ENCODE measurements at regions not wholly inside any gene's neighbourhood (a gene's known extent, or its start where the extent isn't known, plus 50 kb on each side); places are given as distances from the start of the nearest gene placed in this dataset.
"Not testable (repeated sequence)": the region's sequence is repeated elsewhere in the genome, so short reads cannot be mapped to it uniquely, and the experiment has no call there.

GRCh38 chr6:12359036-12359435 lies 68.9 kb downstream of the EDN1 start:
- FAIRE-seq, result no peak
- WGBS, 3 donors, result 51 to 56% (median 54%) methylated on average over 3 of the region's 3 CpGs
- H3K27ac ChIP-seq (ENCODE audit: low read depth in 1 of 3, low read length in 2 of 3), result no peak overlapping the region

GRCh38 chr6:12361042-12361765 lies 71.0 kb downstream of the EDN1 start:
- Histone ChIP-seq H3K9me3 (ENCODE audit: control insufficient read depth in 2 of 2, insufficient read depth in 1 of 2, low read depth in 1 of 2, low read length in 1 of 2) (peaks cover 0 to 11% of the 10 kb centered on the region in 2 donors), H3K27me3 (ENCODE audit: control insufficient read depth in 3 of 3, insufficient read depth in 3 of 3, low read length in 3 of 3) (no peaks in the 10 kb centered on the region), H3K27ac (ENCODE audit: low read depth in 1 of 3, low read length in 2 of 3) (no peak overlapping the region), H3K4me3 (ENCODE audit: low read depth in 1 of 3, low read length in 3 of 3) (no peak overlapping the region), H3K4me1 (ENCODE audit: control insufficient read depth in 3 of 3, insufficient read depth in 2 of 3, low read depth in 1 of 3, low read length in 2 of 3) (peaks cover 2 to 41% (median 4%) of the 10 kb centered on the region in 3 donors), H3K36me3 (ENCODE audit: control insufficient read depth in 3 of 3, insufficient read depth in 2 of 3, low read depth in 1 of 3, low read length in 3 of 3) (no peaks in the 10 kb centered on the region)
- WGBS, 3 donors, result 94 to 97% (median 95%) methylated on average over 2 of the region's 2 CpGs
- FAIRE-seq (no peak), DNase-seq (no peak)

More at GRCh38 chr6:12359036-12359435, 68.9 kb downstream of the EDN1 start:
- H3K4me1 ChIP-seq (ENCODE audit: control insufficient read depth in 3 of 3, insufficient read depth in 2 of 3, low read depth in 1 of 3, low read length in 2 of 3), result peaks cover 0 to 24% (median 2%) of the 10 kb centered on the region in 3 donors
- H3K36me3 ChIP-seq (ENCODE audit: control insufficient read depth in 3 of 3, insufficient read depth in 2 of 3, low read depth in 1 of 3, low read length in 3 of 3), result no peaks in the 10 kb centered on the region
- no peak for DNase-seq
- H3K4me3 ChIP-seq (ENCODE audit: low read depth in 1 of 3, low read length in 3 of 3), result no peak overlapping the region
- H3K27me3 ChIP-seq (ENCODE audit: control insufficient read depth in 3 of 3, insufficient read depth in 3 of 3, low read length in 3 of 3), result no peaks in the 10 kb centered on the region
- peaks cover 0 to 11% of the 10 kb centered on the region in 2 donors for H3K9me3 ChIP-seq (ENCODE audit: control insufficient read depth in 2 of 2, insufficient read depth in 1 of 2, low read depth in 1 of 2, low read length in 1 of 2)

GRCh38 chr6:12363277-12363650 lies 73.1 kb downstream of the EDN1 start:
- not testable (repeated sequence) for H3K4me3 ChIP-seq (ENCODE audit: low read depth in 1 of 3, low read length in 3 of 3); H3K36me3 ChIP-seq (ENCODE audit: control insufficient read depth in 3 of 3, insufficient read depth in 2 of 3, low read depth in 1 of 3, low read length in 3 of 3); H3K27me3 ChIP-seq (ENCODE audit: control insufficient read depth in 3 of 3, insufficient read depth in 3 of 3, low read length in 3 of 3); DNase-seq; FAIRE-seq
- Histone ChIP-seq H3K27ac (ENCODE audit: low read depth in 1 of 3, low read length in 2 of 3) (peak overlapping the region in 2 of 3 donors; percentile 69 to 93), H3K9me3 (ENCODE audit: control insufficient read depth in 2 of 2, insufficient read depth in 1 of 2, low read depth in 1 of 2, low read length in 1 of 2) (peaks cover 0 to 11% of the 10 kb centered on the region in 2 donors), H3K4me1 (ENCODE audit: control insufficient read depth in 3 of 3, insufficient read depth in 2 of 3, low read depth in 1 of 3, low read length in 2 of 3) (peaks cover 4 to 58% (median 5%) of the 10 kb centered on the region in 3 donors)
- WGBS, 3 donors, result 84 to 87% (median 86%) methylated on average over 6 of the region's 6 CpGs

GRCh38 chr6:12363651-12364381 lies 73.7 kb downstream of the EDN1 start:
- peak overlapping the region; percentile 83 to 93 (median 90) for H3K27ac ChIP-seq (ENCODE audit: low read depth in 1 of 3, low read length in 2 of 3)
- no peaks in the 10 kb centered on the region for H3K36me3 ChIP-seq (ENCODE audit: control insufficient read depth in 3 of 3, insufficient read depth in 2 of 3, low read depth in 1 of 3, low read length in 3 of 3)
- no peak overlapping the region for H3K4me3 ChIP-seq (ENCODE audit: low read depth in 1 of 3, low read length in 3 of 3)
- peaks cover 0 to 11% of the 10 kb centered on the region in 2 donors for H3K9me3 ChIP-seq (ENCODE audit: control insufficient read depth in 2 of 2, insufficient read depth in 1 of 2, low read depth in 1 of 2, low read length in 1 of 2)
- 14 to 59% (median 32%) methylated on average over 11 of the region's 11 CpGs for WGBS, 3 donors
- DNase-seq, result peak; percentile 88 to 95
- H3K27me3 ChIP-seq (ENCODE audit: control insufficient read depth in 3 of 3, insufficient read depth in 3 of 3, low read length in 3 of 3), result no peaks in the 10 kb centered on the region
- no peak for FAIRE-seq
- peaks cover 4 to 56% (median 5%) of the 10 kb centered on the region in 3 donors for H3K4me1 ChIP-seq (ENCODE audit: control insufficient read depth in 3 of 3, insufficient read depth in 2 of 3, low read depth in 1 of 3, low read length in 2 of 3)

GRCh38 chr6:12364621-12365020 lies 74.5 kb downstream of the EDN1 start:
- no peak overlapping the region for H3K4me3 ChIP-seq (ENCODE audit: low read depth in 1 of 3, low read length in 3 of 3)
- no peaks in the 10 kb centered on the region for H3K27me3 ChIP-seq (ENCODE audit: control insufficient read depth in 3 of 3, insufficient read depth in 3 of 3, low read length in 3 of 3)
- no peak for FAIRE-seq
- WGBS, 3 donors, result 43 to 90% (median 81%) methylated on average over 1 of the region's 1 CpG
- peaks cover 4 to 58% (median 5%) of the 10 kb centered on the region in 3 donors for H3K4me1 ChIP-seq (ENCODE audit: control insufficient read depth in 3 of 3, insufficient read depth in 2 of 3, low read depth in 1 of 3, low read length in 2 of 3)
- H3K9me3 ChIP-seq (ENCODE audit: control insufficient read depth in 2 of 2, insufficient read depth in 1 of 2, low read depth in 1 of 2, low read length in 1 of 2), result peaks cover 0 to 11% of the 10 kb centered on the region in 2 donors
- peak overlapping the region; percentile 50 to 93 (median 76) for H3K27ac ChIP-seq (ENCODE audit: low read depth in 1 of 3, low read length in 2 of 3)
- peak in 1 of 2 donors; percentile 51 for DNase-seq
- H3K36me3 ChIP-seq (ENCODE audit: control insufficient read depth in 3 of 3, insufficient read depth in 2 of 3, low read depth in 1 of 3, low read length in 3 of 3), result no peaks in the 10 kb centered on the region

- peak; percentile 59 for DNase-seq
- FAIRE-seq, result no peak
- Histone ChIP-seq H3K27me3 (ENCODE audit: control insufficient read depth in 3 of 3, insufficient read depth in 3 of 3, low read length in 3 of 3) (no peaks in the 10 kb centered on the region), H3K27ac (ENCODE audit: low read depth in 1 of 3, low read length in 2 of 3) (peak overlapping the region in 1 of 3 donors; percentile 93), H3K9me3 (ENCODE audit: control insufficient read depth in 2 of 2, insufficient read depth in 1 of 2, low read depth in 1 of 2, low read length in 1 of 2) (peaks cover 0 to 5% of the 10 kb centered on the region in 2 donors), H3K4me1 (ENCODE audit: control insufficient read depth in 3 of 3, insufficient read depth in 2 of 3, low read depth in 1 of 3, low read length in 2 of 3) (peaks cover 4 to 76% (median 5%) of the 10 kb centered on the region in 3 donors), H3K4me3 (ENCODE audit: low read depth in 1 of 3, low read length in 3 of 3) (no peak overlapping the region), H3K36me3 (ENCODE audit: control insufficient read depth in 3 of 3, insufficient read depth in 2 of 3, low read depth in 1 of 3, low read length in 3 of 3) (no peaks in the 10 kb centered on the region)
- 27 to 69% (median 50%) methylated on average over 5 of the region's 5 CpGs for WGBS, 3 donors
Measured at GRCh38 chr6:12366731-12367130, 76.6 kb downstream of the EDN1 start.

GRCh38 chr6:12367412-12367811 lies 77.3 kb downstream of the EDN1 start:
- H3K27me3 ChIP-seq (ENCODE audit: control insufficient read depth in 3 of 3, insufficient read depth in 3 of 3, low read length in 3 of 3), result no peaks in the 10 kb centered on the region
- 96 to 100% (median 96%) methylated on average over 1 of the region's 1 CpG for WGBS, 3 donors
- peaks cover 0 to 3% of the 10 kb centered on the region in 2 donors for H3K9me3 ChIP-seq (ENCODE audit: control insufficient read depth in 2 of 2, insufficient read depth in 1 of 2, low read depth in 1 of 2, low read length in 1 of 2)
- peaks cover 6 to 75% (median 8%) of the 10 kb centered on the region in 3 donors for H3K4me1 ChIP-seq (ENCODE audit: control insufficient read depth in 3 of 3, insufficient read depth in 2 of 3, low read depth in 1 of 3, low read length in 2 of 3)
- FAIRE-seq, result no peak
- H3K4me3 ChIP-seq (ENCODE audit: low read depth in 1 of 3, low read length in 3 of 3), result no peak overlapping the region
- no peaks in the 10 kb centered on the region for H3K36me3 ChIP-seq (ENCODE audit: control insufficient read depth in 3 of 3, insufficient read depth in 2 of 3, low read depth in 1 of 3, low read length in 3 of 3)
- peak overlapping the region in 1 of 3 donors; percentile 93 for H3K27ac ChIP-seq (ENCODE audit: low read depth in 1 of 3, low read length in 2 of 3)
- no peak for DNase-seq

- 81 to 97% (median 88%) methylated on average over 1 of the region's 1 CpG for WGBS, 3 donors
- FAIRE-seq, result no peak
- peaks cover 4 to 62% (median 8%) of the 10 kb centered on the region in 3 donors for H3K4me1 ChIP-seq (ENCODE audit: control insufficient read depth in 3 of 3, insufficient read depth in 2 of 3, low read depth in 1 of 3, low read length in 2 of 3)
Measured at GRCh38 chr6:12369355-12369754, 79.2 kb downstream of the EDN1 start.

More at GRCh38 chr6:12369355-12369754, 79.2 kb downstream of the EDN1 start:
- DNase-seq, result no peak
- no peaks in the 10 kb centered on the region for H3K9me3 ChIP-seq (ENCODE audit: control insufficient read depth in 2 of 2, insufficient read depth in 1 of 2, low read depth in 1 of 2, low read length in 1 of 2)
- no peak overlapping the region for H3K27ac ChIP-seq (ENCODE audit: low read depth in 1 of 3, low read length in 2 of 3)
- no peaks in the 10 kb centered on the region for H3K36me3 ChIP-seq (ENCODE audit: control insufficient read depth in 3 of 3, insufficient read depth in 2 of 3, low read depth in 1 of 3, low read length in 3 of 3)
- H3K27me3 ChIP-seq (ENCODE audit: control insufficient read depth in 3 of 3, insufficient read depth in 3 of 3, low read length in 3 of 3), result no peaks in the 10 kb centered on the region
- no peak overlapping the region for H3K4me3 ChIP-seq (ENCODE audit: low read depth in 1 of 3, low read length in 3 of 3)

Measured in small intestine (tissue), 7 donors.